GM10266 (cell line): ENCODE measurements at regions not wholly inside any gene's neighbourhood (a gene's known extent, or its start where the extent isn't known, plus 50 kb on each side); places are given as distances from the start of the nearest gene placed in this dataset.

Experiments
- DNase-seq: peaks from one replicate; pipeline ENCODE4 v3.0.0; 2012; ENCODE audit errors: extremely low spot score
- CTCF ChIP-seq: IDR thresholded peaks from 2 replicates; pipeline ENCODE4 v1.5.1; 2012; ENCODE audit warnings: mild to moderate bottlenecking, low read depth; ENCODE audit not compliant: control insufficient read depth, insufficient read depth; ENCODE audit errors: missing control alignments

- TF ChIP-seq CTCF, result no peak
- DNase-seq, result no peak
Measured at GRCh38 chr3:194272861-194273742, 78.0 kb downstream of the CPN2 start.

GRCh38 chr3:194273743-194274310 lies 77.3 kb downstream of the CPN2 start:
- no peak for DNase-seq
- TF ChIP-seq CTCF, result no peak

GRCh38 chr3:194274424-194275085 lies 76.6 kb downstream of the CPN2 start:
- TF ChIP-seq CTCF, result no peak
- DNase-seq, result no peak

- no peak for TF ChIP-seq CTCF
- no peak for DNase-seq
Measured at GRCh38 chr3:194275291-194275690, 75.8 kb downstream of the CPN2 start.

GRCh38 chr3:194275721-194276120 lies 75.4 kb downstream of the CPN2 start:
- no peak for TF ChIP-seq CTCF
- no peak for DNase-seq

- no peak for DNase-seq
- no peak for TF ChIP-seq CTCF
Measured at GRCh38 chr3:194276768-194277103, 74.4 kb downstream of the CPN2 start.
